ENCODE measurements at regions not wholly inside any gene's neighbourhood (a gene's known extent, or its start where the extent isn't known, plus 50 kb on each side); places are given as distances from the start of the nearest gene placed in this dataset.

GRCh38 chr1:81542196-81542595 lies 258.5 kb upstream of the ADGRL2 start:
- no peak for TF ChIP-seq CTCF (IDR thresholded peaks at IDR 0.05; ENCODE audit: insufficient read depth, low read length, poor library complexity, severe bottlenecking)
- TF ChIP-seq EZH2phosphoT487 (conservative IDR thresholded peaks at IDR 0.05; ENCODE audit: low read length) = no peak

Data from SU-DHL-6 (cell line).